ENCODE measurements at regions not wholly inside any gene's neighbourhood (a gene's known extent, or its start where the extent isn't known, plus 50 kb on each side); places are given as distances from the start of the nearest gene placed in this dataset.
"Not testable (repeated sequence)": the region's sequence is repeated elsewhere in the genome, so short reads cannot be mapped to it uniquely, and the experiment has no call there.

DNA sequence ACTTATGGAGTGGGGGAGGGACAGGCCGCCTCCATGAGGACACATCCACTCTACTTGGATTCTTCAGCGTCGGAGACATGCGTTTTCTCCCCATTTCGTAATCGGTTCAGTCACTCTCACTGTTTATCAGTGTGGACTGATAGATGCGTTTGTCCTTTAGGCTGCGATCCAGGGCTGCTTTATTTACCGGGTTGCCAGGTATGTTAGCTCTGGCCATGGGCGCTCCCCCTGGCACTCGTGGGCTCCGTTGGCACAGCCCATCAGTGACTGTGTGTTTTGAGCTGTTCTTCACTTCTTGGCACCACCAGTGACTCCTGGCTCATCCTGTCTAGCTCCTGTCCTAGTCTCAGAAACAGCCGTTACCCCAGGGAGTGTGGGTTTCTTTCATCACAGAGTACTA, 1203.3 kb downstream of the BRD1 start:
- BruUV-seq (replicated peaks) = no TSS peak
- H3K27me3 ChIP-seq (ENCODE audit: low read length) = no peaks in the 10 kb centered on the region
- CTCF ChIA-PET = no interaction called here

DNA sequence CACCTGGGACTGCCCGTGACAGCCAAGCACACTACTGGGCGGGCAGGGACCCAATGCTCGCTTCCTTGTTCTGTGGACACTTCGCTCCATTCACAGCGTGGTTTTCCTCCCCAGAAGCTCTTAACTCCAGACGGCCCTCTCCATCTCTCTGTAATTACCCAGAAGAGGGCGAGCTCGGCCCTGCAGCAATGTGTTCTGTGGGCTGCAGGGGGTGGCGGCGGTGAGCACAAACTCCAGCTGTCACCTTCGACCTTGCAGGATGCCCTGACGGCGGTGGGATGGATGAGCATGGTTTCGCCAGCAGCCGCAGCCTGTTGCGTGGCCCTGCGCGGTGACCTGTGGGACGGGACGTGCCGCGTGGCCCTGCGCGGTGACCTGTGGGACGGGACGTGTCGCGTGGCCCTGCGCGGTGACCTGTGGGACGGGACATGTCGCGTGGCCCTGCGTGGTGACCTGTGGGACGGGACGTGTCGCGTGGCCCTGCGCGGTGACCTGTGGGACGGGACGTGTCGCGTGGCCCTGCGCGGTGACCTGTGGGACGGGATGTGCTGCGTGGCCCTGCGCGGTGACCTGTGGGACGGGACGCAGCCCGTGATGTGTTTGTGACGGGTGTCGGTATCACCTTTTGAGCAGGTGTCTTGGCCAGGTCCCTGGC, 1204.7 kb downstream of the BRD1 start:
- Histone ChIP-seq H3K27ac (ENCODE audit: low read length) (no peak overlapping the region), H3K4me2 (ENCODE audit: low read length) (no peak overlapping the region), H3K9me3 (ENCODE audit: low read length) (no peaks in the 10 kb centered on the region), H4K20me1 (ENCODE audit: low read length) (no peaks in the 10 kb centered on the region), H3F3A (ENCODE audit: low read length, unreplicated experiment) (no peaks in the 10 kb centered on the region), H3K4me1 (ENCODE audit: insufficient read depth, low read length) (no peaks in the 10 kb centered on the region), H3K4me3 (ENCODE audit: low read length) (no peak overlapping the region), H3K79me2 (ENCODE audit: low read length) (no peaks in the 10 kb centered on the region), H3K36me3 (ENCODE audit: low read depth, low read length) (no peaks in the 10 kb centered on the region), H3K27me3 (ENCODE audit: low read length) (no peaks in the 10 kb centered on the region), H3K9me2 (replicated peaks; ENCODE audit: low read length) (no peaks in the 10 kb centered on the region), H3K9ac (ENCODE audit: low read length) (no peak overlapping the region), H2AFZ (ENCODE audit: low read length) (no peak overlapping the region)
- POLR2A ChIA-PET (ENCODE audit: unreplicated experiment) = no interaction called here
- ATAC-seq (no peak), DNase-seq (no peak)
- CTCF ChIA-PET = no interaction called here
- BruUV-seq (replicated peaks) = no TSS peak
- TF ChIP-seq EZH2phosphoT487 (IDR thresholded peaks at IDR 0.05; ENCODE audit: borderline replicate concordance, low read length) (no peak), EZH2 (IDR thresholded peaks at IDR 0.05; ENCODE audit: low read length, unreplicated experiment) (no peak), CTCF (conservative IDR thresholded peaks at IDR 0.05; ENCODE audit: low read depth, low read length) (no peak)
- intact Hi-C loops (cut with micrococcal nuclease) = no loop called here

More for the DNA sequence above, 1203.3 kb downstream of the BRD1 start:
- H2AFZ ChIP-seq (ENCODE audit: low read length) = no peak overlapping the region
- no peaks in the 10 kb centered on the region for H3F3A ChIP-seq (ENCODE audit: low read length, unreplicated experiment)
- H3K36me3 ChIP-seq (ENCODE audit: low read depth, low read length) = no peaks in the 10 kb centered on the region
- POLR2A ChIA-PET (ENCODE audit: unreplicated experiment) = no interaction called here
- no peak for ATAC-seq
- no peak for TF ChIP-seq EZH2phosphoT487 (IDR thresholded peaks at IDR 0.05; ENCODE audit: borderline replicate concordance, low read length)
- TF ChIP-seq CTCF (conservative IDR thresholded peaks at IDR 0.05; ENCODE audit: low read depth, low read length) = no peak
- no peak for TF ChIP-seq EZH2 (IDR thresholded peaks at IDR 0.05; ENCODE audit: low read length, unreplicated experiment)
- H4K20me1 ChIP-seq (ENCODE audit: low read length) = no peaks in the 10 kb centered on the region
- H3K4me1 ChIP-seq (ENCODE audit: insufficient read depth, low read length) = no peaks in the 10 kb centered on the region
- H3K9me2 ChIP-seq (replicated peaks; ENCODE audit: low read length) = no peaks in the 10 kb centered on the region
- H3K4me3 ChIP-seq (ENCODE audit: low read length) = no peak overlapping the region
- H3K4me2 ChIP-seq (ENCODE audit: low read length) = no peak overlapping the region
- no peak overlapping the region for H3K27ac ChIP-seq (ENCODE audit: low read length)
- no peaks in the 10 kb centered on the region for H3K9me3 ChIP-seq (ENCODE audit: low read length)
- H3K79me2 ChIP-seq (ENCODE audit: low read length) = no peaks in the 10 kb centered on the region
- H3K9ac ChIP-seq (ENCODE audit: low read length) = no peak overlapping the region
- intact Hi-C loops (cut with micrococcal nuclease) = no loop called here
- DNase-seq = no peak

DNA sequence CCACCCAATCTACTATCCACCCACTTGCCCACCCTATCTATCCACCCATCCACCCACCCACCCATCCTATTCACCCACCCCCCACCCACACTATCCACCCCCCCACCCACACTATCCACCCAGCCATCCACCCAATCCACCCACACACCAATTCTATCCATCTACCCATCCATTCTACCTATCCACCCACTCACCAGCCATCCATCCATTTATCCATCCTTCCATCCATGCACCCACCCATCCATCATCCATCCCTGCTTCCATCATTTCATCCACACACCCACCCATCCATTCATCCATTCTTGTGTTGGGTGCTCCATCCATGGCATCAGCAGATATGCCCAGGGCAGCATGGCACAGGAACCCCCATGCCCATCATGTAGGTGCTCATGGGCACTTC, 1206.6 kb downstream of the BRD1 start:
- no peaks in the 10 kb centered on the region for H3K9me2 ChIP-seq (replicated peaks; ENCODE audit: low read length)
- no peaks in the 10 kb centered on the region for H3F3A ChIP-seq (ENCODE audit: low read length, unreplicated experiment)
- H3K9me3 ChIP-seq (ENCODE audit: low read length) = no peaks in the 10 kb centered on the region
- no peak for DNase-seq
- BruUV-seq (replicated peaks) = no TSS peak
- no peaks in the 10 kb centered on the region for H3K36me3 ChIP-seq (ENCODE audit: low read depth, low read length)
- intact Hi-C loops (cut with micrococcal nuclease) = no loop called here
- no peaks in the 10 kb centered on the region for H3K79me2 ChIP-seq (ENCODE audit: low read length)
- no peaks in the 10 kb centered on the region for H3K27me3 ChIP-seq (ENCODE audit: low read length)
- H2AFZ ChIP-seq (ENCODE audit: low read length) = no peak overlapping the region
- no peaks in the 10 kb centered on the region for H3K4me1 ChIP-seq (ENCODE audit: insufficient read depth, low read length)
- H3K4me2 ChIP-seq (ENCODE audit: low read length) = no peak overlapping the region
- no peaks in the 10 kb centered on the region for H4K20me1 ChIP-seq (ENCODE audit: low read length)
- ChIA-PET CTCF (no interaction called here), POLR2A (ENCODE audit: unreplicated experiment) (no interaction called here)
- no peak for ATAC-seq
- H3K4me3 ChIP-seq (ENCODE audit: low read length) = no peak overlapping the region
- TF ChIP-seq CTCF (conservative IDR thresholded peaks at IDR 0.05; ENCODE audit: low read depth, low read length) (no peak), EZH2 (IDR thresholded peaks at IDR 0.05; ENCODE audit: low read length, unreplicated experiment) (no peak), EZH2phosphoT487 (IDR thresholded peaks at IDR 0.05; ENCODE audit: borderline replicate concordance, low read length) (no peak)
- no peak overlapping the region for H3K9ac ChIP-seq (ENCODE audit: low read length)
- no peak overlapping the region for H3K27ac ChIP-seq (ENCODE audit: low read length)

DNA sequence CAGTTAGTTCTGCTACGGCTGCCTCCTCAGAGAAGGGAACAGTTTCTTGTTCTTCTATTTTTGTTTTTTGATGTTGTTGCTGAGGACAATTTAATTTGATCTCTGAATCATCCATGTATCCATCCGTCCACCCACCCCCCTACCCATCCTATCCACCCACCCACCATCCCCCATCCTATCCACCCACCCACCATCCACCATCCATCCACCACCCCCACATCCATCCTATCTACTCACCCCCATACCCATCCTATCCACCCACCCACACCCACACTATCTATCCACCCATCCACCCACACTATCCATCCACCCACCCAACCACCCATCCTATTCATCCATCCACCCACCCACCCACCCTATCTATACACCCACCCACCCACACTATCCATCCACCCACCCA, 1207.2 kb downstream of the BRD1 start:
- H3K9me3 ChIP-seq (ENCODE audit: low read length); BruUV-seq (replicated peaks); H3K27me3 ChIP-seq (ENCODE audit: low read length); ATAC-seq; H4K20me1 ChIP-seq (ENCODE audit: low read length); DNase-seq; POLR2A ChIA-PET (ENCODE audit: unreplicated experiment); H3K9ac ChIP-seq (ENCODE audit: low read length); H3K4me2 ChIP-seq (ENCODE audit: low read length); H2AFZ ChIP-seq (ENCODE audit: low read length); CTCF ChIA-PET; H3F3A ChIP-seq (ENCODE audit: low read length, unreplicated experiment); H3K36me3 ChIP-seq (ENCODE audit: low read depth, low read length); H3K9me2 ChIP-seq (replicated peaks; ENCODE audit: low read length); H3K27ac ChIP-seq (ENCODE audit: low read length); H3K4me3 ChIP-seq (ENCODE audit: low read length); H3K4me1 ChIP-seq (ENCODE audit: insufficient read depth, low read length); H3K79me2 ChIP-seq (ENCODE audit: low read length); intact Hi-C loops (cut with micrococcal nuclease): not testable (repeated sequence)

Measured in PC-3 (cell line).